Right renal pelvis (tissue), 4 donors: ENCODE measurements at regions not wholly inside any gene's neighbourhood (a gene's known extent, or its start where the extent isn't known, plus 50 kb on each side); places are given as distances from the start of the nearest gene placed in this dataset.

Source experiments
- DNase-seq, 4 donors: peaks; one replicate each; pipeline ENCODE4 v3.0.0-alpha.2; 2013; ENCODE audit warnings: low read depth in 4 of 4, low spot score in 3 of 4, missing footprints in 1 of 4

- no peak for DNase-seq
These were observed 541.6 kb downstream of the SUCLA2 start for GRCh38 chr13:47459512-47459911.

DNA sequence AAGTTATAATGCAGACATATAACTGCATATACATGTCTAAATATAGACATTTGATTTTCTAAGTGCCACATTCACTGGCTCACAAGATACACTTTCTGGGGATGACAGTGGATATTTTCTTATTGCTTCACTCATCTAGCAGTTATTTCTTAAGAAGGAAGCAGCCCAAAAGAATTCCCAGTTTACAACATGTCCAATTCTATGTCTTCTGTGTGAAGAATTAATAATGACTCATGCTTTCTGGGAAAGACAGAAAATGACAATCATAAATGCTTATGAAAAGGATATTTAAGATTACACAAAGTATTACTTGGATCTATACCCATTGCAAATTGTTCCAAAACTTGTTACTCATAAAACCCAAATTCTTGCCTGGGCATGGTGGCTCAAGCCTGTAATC lies 543.4 kb downstream of the SUCLA2 start:
- DNase-seq = no peak

DNA sequence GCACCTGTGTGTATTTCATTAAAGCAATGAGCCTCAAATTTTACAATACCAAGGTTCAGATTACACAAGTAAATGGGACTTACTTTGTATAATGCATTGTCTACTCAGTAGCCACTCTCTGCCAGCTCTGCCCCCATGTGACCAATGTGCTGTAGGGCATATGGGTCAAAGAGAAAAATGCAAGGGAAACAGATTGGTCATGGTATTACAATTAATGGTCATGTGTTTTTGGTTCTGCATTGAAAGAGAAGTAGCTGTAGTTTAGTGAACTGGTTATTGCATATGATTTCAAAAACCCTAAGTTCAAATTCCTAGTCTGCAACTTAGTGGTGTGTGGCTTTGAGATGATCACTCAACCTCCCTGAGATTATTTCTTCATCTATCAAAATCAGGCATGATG lies 545.4 kb downstream of the SUCLA2 start:
- DNase-seq = no peak

DNA sequence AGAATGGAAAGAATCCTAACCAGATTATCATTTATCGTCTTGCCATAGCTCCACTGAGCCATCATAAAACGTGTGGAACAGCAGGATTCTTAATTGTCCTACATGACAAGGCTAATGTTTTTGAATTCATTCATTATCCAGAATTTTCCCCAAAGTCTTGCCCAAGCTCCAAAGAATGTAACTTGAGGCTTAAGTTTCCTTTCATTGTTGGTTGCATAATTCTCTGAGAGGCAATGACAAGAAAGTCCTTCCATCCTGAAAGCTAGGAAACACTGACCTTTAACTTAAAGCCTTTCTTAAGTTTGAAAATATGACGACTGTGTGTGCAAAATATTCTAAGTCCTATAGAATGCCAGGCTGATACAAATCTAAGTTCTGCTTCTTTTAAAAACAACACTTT lies 546.1 kb downstream of the SUCLA2 start:
- DNase-seq = no peak

GRCh38 chr13:47437406-47437805 lies 540.6 kb upstream of the HTR2A start:
- DNase-seq = no peak

DNA sequence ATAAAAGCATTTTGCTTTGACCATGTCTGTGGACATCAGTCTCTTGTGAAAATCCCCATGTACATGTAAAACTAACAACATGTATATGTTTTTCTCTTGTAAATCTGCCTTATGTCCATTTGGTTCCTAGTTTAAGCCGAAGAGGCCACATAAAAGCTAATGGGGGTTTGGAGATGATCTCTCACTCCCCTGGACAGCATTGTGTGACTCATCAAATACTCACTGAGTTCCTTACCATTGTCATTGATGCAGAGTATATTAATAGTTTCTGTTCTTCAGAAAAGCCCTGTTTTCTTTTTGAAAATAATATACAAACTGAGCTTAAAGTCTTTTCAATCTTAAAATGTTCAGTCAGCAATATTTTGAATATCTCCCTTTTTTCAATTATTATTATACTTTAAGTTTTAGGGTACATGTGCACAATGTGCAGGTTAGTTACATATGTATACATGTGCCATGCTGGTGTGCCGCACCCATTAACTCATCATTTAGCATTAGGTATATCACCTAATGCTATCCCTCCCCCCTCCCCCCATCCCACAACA lies 536.7 kb upstream of the HTR2A start:
- DNase-seq = no peak

DNA sequence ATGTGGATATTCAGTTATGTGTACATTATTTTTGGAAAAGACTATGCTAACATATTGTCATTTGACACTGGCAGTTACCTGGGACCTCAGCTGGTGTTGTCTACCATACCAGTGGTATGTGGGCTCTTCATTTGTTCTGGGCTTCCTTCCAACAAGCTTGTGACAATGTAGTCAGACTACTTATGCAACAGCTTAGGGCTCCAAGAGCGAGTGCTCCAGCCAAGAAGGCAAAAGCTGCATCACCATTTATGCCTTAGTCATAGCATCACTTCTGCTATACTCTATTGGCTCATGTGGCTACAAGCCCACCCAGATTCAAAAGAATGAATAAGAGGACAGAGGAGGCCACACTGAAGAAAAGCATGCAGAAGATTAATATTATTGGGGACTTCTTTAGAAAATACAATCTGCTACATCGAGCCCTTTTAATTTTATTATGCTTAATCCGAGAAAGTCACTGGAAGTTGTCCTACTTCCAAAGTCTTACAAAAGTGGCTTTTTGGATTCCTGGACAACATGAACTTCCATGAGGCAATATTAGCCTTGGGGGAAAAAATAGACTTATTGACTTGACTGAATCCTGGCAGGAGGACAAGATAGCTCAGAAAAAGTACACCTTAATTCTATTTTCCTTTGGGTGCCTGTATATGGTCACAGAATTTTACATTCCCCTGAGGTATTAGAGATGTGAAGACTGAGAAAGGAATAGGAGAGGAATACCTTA lies 529.4 kb upstream of the HTR2A start:
- DNase-seq = no peak

- no peak for DNase-seq
These were observed 524.7 kb upstream of the HTR2A start for GRCh38 chr13:47421525-47421924.

- no peak for DNase-seq
These were observed 523.7 kb upstream of the HTR2A start for GRCh38 chr13:47420568-47420967.

DNA sequence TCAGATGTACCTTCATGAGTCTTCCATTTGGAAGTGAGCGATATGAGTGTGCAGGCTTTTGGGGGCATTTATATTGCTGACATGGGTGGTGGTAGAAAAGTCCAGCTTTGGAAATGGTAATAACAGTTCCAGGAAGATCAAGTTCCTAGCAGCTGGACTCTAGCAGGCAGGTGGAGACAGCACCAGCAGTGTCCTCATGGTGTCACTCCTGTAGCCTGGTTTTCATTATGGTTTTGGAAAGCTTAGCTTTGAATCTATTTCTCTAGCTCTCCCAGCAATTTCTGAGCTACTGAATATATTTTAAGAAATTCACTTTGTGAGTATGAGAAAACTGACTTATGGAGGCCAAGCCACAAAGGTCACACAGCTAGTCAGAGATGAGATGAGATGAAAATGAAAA lies 523.2 kb upstream of the HTR2A start:
- no peak for DNase-seq

DNA sequence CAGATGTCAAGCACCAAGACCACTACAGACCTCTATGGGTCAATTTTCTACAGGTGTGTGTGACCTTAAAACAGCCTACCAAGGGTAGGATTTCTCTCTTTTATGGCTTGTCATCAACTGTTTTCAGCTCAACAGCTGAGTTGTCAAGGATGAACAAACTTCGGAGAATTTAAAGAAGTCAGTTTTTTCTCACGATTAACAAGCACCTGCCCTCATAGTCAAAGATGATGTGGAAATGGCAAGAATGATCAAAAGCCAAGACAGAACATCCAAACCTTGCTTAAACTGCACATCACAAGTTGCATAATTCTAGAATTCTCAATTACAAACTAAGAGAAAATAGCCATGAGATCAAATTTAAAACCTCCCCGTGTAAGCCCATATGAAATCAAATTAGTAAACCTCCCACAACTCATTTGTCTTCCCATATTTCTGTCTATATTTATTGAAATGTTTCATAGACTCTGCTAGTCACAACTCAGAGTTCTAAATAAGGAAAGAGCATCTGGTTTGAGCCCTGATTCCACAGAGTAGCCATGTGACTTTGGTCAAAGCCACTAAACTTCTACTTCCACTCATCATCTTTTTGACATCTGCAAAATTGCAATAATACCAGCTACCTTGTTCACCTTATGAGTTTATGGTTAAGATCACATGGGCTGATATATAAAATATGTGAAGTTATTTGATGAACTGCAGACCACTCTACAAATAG lies 521.5 kb upstream of the HTR2A start:
- no peak for DNase-seq

- DNase-seq = no peak
These were observed 520.6 kb upstream of the HTR2A start for GRCh38 chr13:47417485-47417884.

- no peak for DNase-seq
These were observed 518.2 kb upstream of the HTR2A start for GRCh38 chr13:47415048-47415447.

GRCh38 chr13:47413526-47413925 lies 516.7 kb upstream of the HTR2A start:
- DNase-seq = no peak

DNA sequence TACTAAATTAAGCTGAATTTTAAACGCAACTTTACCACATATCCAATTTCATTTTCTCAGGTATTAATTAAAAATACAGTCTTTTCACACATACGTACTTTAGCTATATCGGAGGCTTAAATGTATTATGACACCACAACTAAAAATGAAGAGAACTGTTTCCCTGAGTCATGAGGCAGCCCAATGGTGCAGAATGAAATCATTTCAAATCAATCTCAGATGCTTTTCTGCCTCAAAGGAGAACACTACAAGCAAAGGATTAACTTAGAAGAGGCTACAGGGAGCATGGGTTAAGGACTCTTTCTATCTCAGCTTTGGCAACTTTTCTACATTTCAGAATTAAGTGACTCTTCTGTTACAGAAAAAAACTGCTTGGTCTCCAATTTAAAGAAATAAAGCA lies 516.3 kb upstream of the HTR2A start:
- DNase-seq = no peak

DNA sequence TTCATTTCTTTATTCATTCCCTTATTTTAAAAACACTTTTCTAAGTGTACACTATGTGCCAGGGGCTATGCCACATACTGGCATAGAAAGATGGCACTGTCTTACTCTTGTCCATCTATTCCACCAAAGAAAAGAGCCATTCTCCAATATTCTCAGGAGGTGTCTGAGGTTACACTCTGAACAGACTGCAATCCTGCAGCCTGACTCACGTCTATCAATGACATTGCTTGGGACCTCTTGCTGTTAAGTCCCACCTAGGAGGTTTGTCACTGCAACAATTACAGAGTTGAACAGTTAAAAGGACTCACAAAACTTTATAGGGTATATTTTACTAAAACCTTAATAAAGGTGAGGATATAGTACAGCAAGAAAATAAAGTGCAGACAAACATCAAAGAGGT lies 512.9 kb upstream of the HTR2A start:
- DNase-seq = no peak

DNA sequence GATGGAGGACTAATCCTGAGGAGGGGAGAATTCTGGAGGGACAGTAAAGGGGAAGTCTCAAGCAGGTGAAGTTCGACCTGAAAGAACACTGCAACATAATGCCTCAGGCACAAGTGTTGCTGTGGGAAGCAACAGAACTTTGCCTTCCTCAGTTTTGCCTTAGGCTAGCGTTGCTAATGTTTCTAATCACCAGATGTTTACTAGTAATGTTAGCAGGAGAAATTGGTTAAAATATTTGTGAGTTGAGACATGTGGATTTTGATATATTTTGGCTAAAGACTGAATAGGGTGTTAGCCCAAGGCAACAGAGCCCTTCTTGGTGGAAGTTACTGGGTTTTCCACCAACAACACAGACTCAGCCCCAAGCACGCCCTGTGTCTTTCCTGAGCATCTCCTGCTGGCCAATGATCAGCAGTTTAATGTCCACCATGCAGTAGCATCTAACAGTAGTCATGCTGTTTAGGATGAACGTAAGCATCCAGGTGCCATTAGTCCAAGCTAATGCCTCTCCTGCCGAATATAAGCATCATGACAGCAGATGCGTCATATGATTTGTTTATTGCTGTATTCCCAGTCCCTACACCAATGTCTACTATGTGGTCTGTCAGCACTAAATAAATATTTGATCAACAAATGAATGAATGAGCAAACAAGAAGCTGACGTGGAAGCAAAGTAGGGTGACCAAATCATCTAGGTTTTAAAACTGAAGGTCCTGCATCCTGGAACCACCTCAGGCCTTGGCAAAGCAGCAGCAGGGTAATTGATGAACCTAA lies 511.9 kb upstream of the HTR2A start:
- no peak for DNase-seq

- no peak for DNase-seq
These were observed 511.0 kb upstream of the HTR2A start for GRCh38 chr13:47407808-47408207.

DNA sequence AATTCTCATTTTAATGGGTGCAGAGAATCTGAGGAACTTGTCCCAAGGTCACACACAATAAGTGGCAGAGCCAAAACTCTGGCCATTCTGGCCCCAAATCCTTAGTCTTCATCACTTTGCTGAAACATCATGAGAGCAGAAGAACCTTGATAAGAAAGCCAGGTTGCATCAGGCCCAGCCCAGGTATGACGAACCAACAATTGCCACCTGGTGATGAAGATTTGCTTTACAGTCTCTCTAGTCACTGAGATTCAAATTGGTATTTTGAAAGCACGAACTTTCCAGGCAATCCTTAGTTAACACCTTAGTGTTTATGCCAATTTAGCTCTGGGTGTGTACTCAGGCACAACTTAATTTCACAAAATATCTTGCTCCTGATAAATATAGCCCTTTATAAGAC lies 502.7 kb upstream of the HTR2A start:
- DNase-seq = no peak

DNA sequence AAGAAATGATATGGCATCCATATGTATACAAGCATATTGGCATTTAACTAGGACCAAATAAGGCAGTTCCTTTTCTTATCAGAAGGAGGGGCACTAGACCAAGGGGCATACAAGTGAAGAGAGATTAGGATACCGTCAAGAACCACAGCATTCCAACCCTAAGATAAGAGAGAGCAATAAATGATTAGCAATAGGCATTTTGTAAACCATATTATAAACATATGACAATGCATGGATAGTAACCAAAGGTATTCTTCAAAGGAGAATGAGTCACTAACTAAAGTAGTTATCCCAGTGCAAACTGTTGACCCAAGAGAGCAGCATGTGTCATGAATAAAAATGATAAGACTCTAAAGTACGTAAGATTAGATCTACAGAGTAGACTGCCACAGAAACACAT lies 500.9 kb upstream of the HTR2A start:
- DNase-seq = no peak

- no peak for DNase-seq
These were observed 500.1 kb upstream of the HTR2A start for GRCh38 chr13:47396915-47397314.
